HFFc6 (cell line): ENCODE measurements at regions not wholly inside any gene's neighbourhood (a gene's known extent, or its start where the extent isn't known, plus 50 kb on each side); places are given as distances from the start of the nearest gene placed in this dataset.

Source experiments
- DNase-seq: peaks from one replicate; pipeline ENCODE4 v3.0.0-alpha.2; 2018
- H3K27ac Mint-ChIP-seq: 2 replicates; pipeline ENCODE4 v1.8.0; 2020; ENCODE audit warnings: mild to moderate bottlenecking, mixed read lengths
- H3K27me3 Mint-ChIP-seq: 2 replicates; pipeline ENCODE4 v1.8.0; 2021; ENCODE audit warnings: mild to moderate bottlenecking, moderate library complexity, mixed read lengths; ENCODE audit not compliant: insufficient read depth
- H3K36me3 Mint-ChIP-seq: 2 replicates; pipeline ENCODE4 v1.8.0; 2021; ENCODE audit warnings: low read depth, mixed read lengths
- H3K4me1 Mint-ChIP-seq: 2 replicates; pipeline ENCODE4 v1.8.0; 2020; ENCODE audit warnings: low read depth, mixed read lengths
- H3K4me3 Mint-ChIP-seq: 2 replicates; pipeline ENCODE4 v1.8.0; 2020; ENCODE audit warnings: mild to moderate bottlenecking, moderate library complexity, mixed read lengths
- H3K9me3 Mint-ChIP-seq: 2 replicates; pipeline ENCODE4 v1.8.0; 2020; ENCODE audit warnings: mild to moderate bottlenecking, mixed read lengths
- CTCF ChIP-seq: fragments of 200-600 bp; sonication (generic); IDR thresholded peaks from 2 replicates; pipeline ENCODE4 v1.5.0; 2021; ENCODE audit warnings: antibody characterized with exemption, mild to moderate bottlenecking

GRCh38 chr5:87150630-87151029 is 117.1 kb upstream of the RASA1 start:
- H3K36me3 Mint-ChIP-seq: peaks cover 24% of the 10 kb centered on the region; the same call in 1 of the 2 replicates
- no peak overlapping the region for H3K4me3 Mint-ChIP-seq
- no peak for TF ChIP-seq CTCF
- peaks cover 87% of the 10 kb centered on the region for H3K4me1 Mint-ChIP-seq
- DNase-seq: no peak
- H3K27me3 Mint-ChIP-seq: peaks cover 2% of the 10 kb centered on the region; the same call in 1 of the 2 replicates
- H3K27ac Mint-ChIP-seq: peak overlapping the region; percentile 76
- H3K9me3 Mint-ChIP-seq: peaks cover 7% of the 10 kb centered on the region; the same call in 1 of the 2 replicates

GRCh38 chr5:87151547-87151946 is 116.1 kb upstream of the RASA1 start:
- peaks cover 5% of the 10 kb centered on the region; the same call in 1 of the 2 replicates for H3K9me3 Mint-ChIP-seq
- TF ChIP-seq CTCF: no peak
- H3K27ac Mint-ChIP-seq: peak overlapping the region; percentile 76
- peaks cover 22% of the 10 kb centered on the region; the same call in 1 of the 2 replicates for H3K36me3 Mint-ChIP-seq
- peaks cover 2% of the 10 kb centered on the region; the same call in 1 of the 2 replicates for H3K27me3 Mint-ChIP-seq
- H3K4me3 Mint-ChIP-seq: peak overlapping the region; percentile 33
- H3K4me1 Mint-ChIP-seq: peaks cover 81% of the 10 kb centered on the region
- DNase-seq: peak; percentile 94

GRCh38 chr5:87152886-87153285 is 114.8 kb upstream of the RASA1 start:
- H3K4me1 Mint-ChIP-seq: peaks cover 67% of the 10 kb centered on the region
- H3K27me3 Mint-ChIP-seq: peaks cover 2% of the 10 kb centered on the region; the same call in 1 of the 2 replicates
- no peak for DNase-seq
- no peak overlapping the region for H3K4me3 Mint-ChIP-seq
- no peak for TF ChIP-seq CTCF
- peaks cover 12% of the 10 kb centered on the region; the same call in 1 of the 2 replicates for H3K36me3 Mint-ChIP-seq
- H3K27ac Mint-ChIP-seq: peak overlapping the region; percentile 79
- peaks cover 2% of the 10 kb centered on the region; the same call in 1 of the 2 replicates for H3K9me3 Mint-ChIP-seq

- DNase-seq: no peak
- Mint-ChIP-seq H3K4me3 (no peak overlapping the region), H3K9me3 (no peaks in the 10 kb centered on the region)
Measured at GRCh38 chr5:87154191-87154590, 113.5 kb upstream of the RASA1 start.

GRCh38 chr5:87155106-87155505 is 112.6 kb upstream of the RASA1 start:
- DNase-seq: no peak
- H3K36me3 Mint-ChIP-seq: peaks cover 4% of the 10 kb centered on the region; the same call in 1 of the 2 replicates
- H3K9me3 Mint-ChIP-seq: no peaks in the 10 kb centered on the region
- no peak overlapping the region for H3K27ac Mint-ChIP-seq
- H3K4me1 Mint-ChIP-seq: peaks cover 55% of the 10 kb centered on the region
- no peak for TF ChIP-seq CTCF
- H3K27me3 Mint-ChIP-seq: no peaks in the 10 kb centered on the region
- H3K4me3 Mint-ChIP-seq: no peak overlapping the region

More at GRCh38 chr5:87154191-87154590, 113.5 kb upstream of the RASA1 start:
- Mint-ChIP-seq H3K27ac (no peak overlapping the region), H3K36me3 (peaks cover 4% of the 10 kb centered on the region; the same call in 1 of the 2 replicates), H3K4me1 (peaks cover 55% of the 10 kb centered on the region), H3K27me3 (no peaks in the 10 kb centered on the region)
- TF ChIP-seq CTCF: no peak
